ENCODE measurements at regions not wholly inside any gene's neighbourhood (a gene's known extent, or its start where the extent isn't known, plus 50 kb on each side); places are given as distances from the start of the nearest gene placed in this dataset.

- no peak overlapping the region for H3K4me3 ChIP-seq (ENCODE audit: low read depth, low read length)
- TF ChIP-seq CTCF (IDR thresholded peaks at IDR 0.05; ENCODE audit: low read depth, low read length) (no peak), POLR2A (IDR thresholded peaks at IDR 0.05; ENCODE audit: extremely low read depth, insufficient read length) (no peak), MYC (IDR thresholded peaks at IDR 0.05; ENCODE audit: low read depth, low read length) (no peak)
- TF ChIP-seq, protein P1, sequence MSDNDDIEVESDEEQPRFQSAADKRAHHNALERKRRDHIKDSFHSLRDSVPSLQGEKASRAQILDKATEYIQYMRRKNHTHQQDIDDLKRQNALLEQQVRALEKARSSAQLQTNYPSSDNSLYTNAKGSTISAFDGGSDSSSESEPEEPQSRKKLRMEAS (IDR thresholded peaks at IDR 0.05; ENCODE audit: low read depth, low read length), result no peak
- DNase-seq (ENCODE audit: low read depth), result no peak
Measured at GRCh38 chr6:170184316-170184715, 106.6 kb downstream of the DLL1 start.

- no peak overlapping the region for H3K4me3 ChIP-seq (ENCODE audit: low read depth, low read length)
- DNase-seq (ENCODE audit: low read depth), result no peak
- no peak for TF ChIP-seq CTCF (IDR thresholded peaks at IDR 0.05; ENCODE audit: low read depth, low read length)
- TF ChIP-seq, protein P1 (IDR thresholded peaks at IDR 0.05; ENCODE audit: low read depth, low read length), result no peak
- no peak for TF ChIP-seq MYC (IDR thresholded peaks at IDR 0.05; ENCODE audit: low read depth, low read length)
- TF ChIP-seq POLR2A (IDR thresholded peaks at IDR 0.05; ENCODE audit: extremely low read depth, insufficient read length), result no peak
Measured at GRCh38 chr6:170183521-170183920, 107.4 kb downstream of the DLL1 start.

DNA sequence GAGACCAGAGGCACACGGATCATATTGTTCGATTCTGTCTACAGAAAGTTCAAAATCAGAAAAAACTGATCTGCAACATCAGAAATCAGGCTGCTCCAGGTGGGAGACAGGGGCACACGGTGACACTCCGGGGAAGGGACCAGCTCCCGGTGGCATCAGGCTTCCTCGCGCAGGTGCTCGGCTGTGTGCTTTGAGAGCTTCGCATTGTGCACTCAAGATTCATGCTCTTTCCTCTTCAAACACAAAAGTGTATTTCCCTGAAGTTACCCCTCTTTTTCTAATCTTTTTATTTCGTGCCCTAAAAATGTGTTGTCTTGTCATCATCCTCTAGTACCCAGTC is 108.1 kb downstream of the DLL1 start:
- TF ChIP-seq MYC (IDR thresholded peaks at IDR 0.05; ENCODE audit: low read depth, low read length) (no peak), POLR2A (IDR thresholded peaks at IDR 0.05; ENCODE audit: extremely low read depth, insufficient read length) (no peak), CTCF (IDR thresholded peaks at IDR 0.05; ENCODE audit: low read depth, low read length) (no peak)
- TF ChIP-seq, protein P1 (IDR thresholded peaks at IDR 0.05; ENCODE audit: low read depth, low read length), result no peak
- DNase-seq (ENCODE audit: low read depth), result no peak
- H3K4me3 ChIP-seq (ENCODE audit: low read depth, low read length), result no peak overlapping the region

- no peak overlapping the region for H3K4me3 ChIP-seq (ENCODE audit: low read depth, low read length)
- DNase-seq (ENCODE audit: low read depth), result no peak
- no peak for TF ChIP-seq MYC (IDR thresholded peaks at IDR 0.05; ENCODE audit: low read depth, low read length)
- TF ChIP-seq POLR2A (IDR thresholded peaks at IDR 0.05; ENCODE audit: extremely low read depth, insufficient read length), result no peak
- no peak for TF ChIP-seq CTCF (IDR thresholded peaks at IDR 0.05; ENCODE audit: low read depth, low read length)
Measured at GRCh38 chr6:170182093-170182780, 108.6 kb downstream of the DLL1 start.

GRCh38 chr6:170181338-170181690 is 109.6 kb downstream of the DLL1 start:
- TF ChIP-seq CTCF (IDR thresholded peaks at IDR 0.05; ENCODE audit: low read depth, low read length) (no peak), POLR2A (IDR thresholded peaks at IDR 0.05; ENCODE audit: extremely low read depth, insufficient read length) (no peak), MYC (IDR thresholded peaks at IDR 0.05; ENCODE audit: low read depth, low read length) (no peak)
- TF ChIP-seq, protein P1 (IDR thresholded peaks at IDR 0.05; ENCODE audit: low read depth, low read length), result no peak
- H3K4me3 ChIP-seq (ENCODE audit: low read depth, low read length), result no peak overlapping the region
- no peak for DNase-seq (ENCODE audit: low read depth)
